ENCODE measurements at regions not wholly inside any gene's neighbourhood (a gene's known extent, or its start where the extent isn't known, plus 50 kb on each side); places are given as distances from the start of the nearest gene placed in this dataset.

- no peak for DNase-seq (ENCODE audit: low spot score)
Measured at GRCh38 chr7:9981742-9982349, 991.8 kb upstream of the PHF14 start.

GRCh38 chr7:9983048-9983447 lies 990.6 kb upstream of the PHF14 start:
- no peak for DNase-seq (ENCODE audit: low spot score)

- DNase-seq (ENCODE audit: low spot score), result no peak
Measured at GRCh38 chr7:10015687-10016086, 958.0 kb upstream of the PHF14 start.

- DNase-seq (ENCODE audit: low spot score), result no peak
Measured at GRCh38 chr7:10022480-10022879, 951.2 kb upstream of the PHF14 start.

GRCh38 chr7:10022957-10023356 lies 950.7 kb upstream of the PHF14 start:
- DNase-seq (ENCODE audit: low spot score), result no peak

- no peak for DNase-seq (ENCODE audit: low spot score)
Measured at GRCh38 chr7:10034843-10035556, 938.7 kb upstream of the PHF14 start.

GRCh38 chr7:10036693-10037092 lies 937.0 kb upstream of the PHF14 start:
- DNase-seq (ENCODE audit: low spot score), result no peak

- DNase-seq (ENCODE audit: low spot score), result no peak
Measured at GRCh38 chr7:10038351-10038750, 935.3 kb upstream of the PHF14 start.

- no peak for DNase-seq (ENCODE audit: low spot score)
Measured at GRCh38 chr7:10040674-10041073, 933.0 kb upstream of the PHF14 start.

- no peak for DNase-seq (ENCODE audit: low spot score)
Measured at GRCh38 chr7:10070899-10071298, 902.8 kb upstream of the PHF14 start.

GRCh38 chr7:10075866-10076265 lies 897.8 kb upstream of the PHF14 start:
- no peak for DNase-seq (ENCODE audit: low spot score)

- DNase-seq (ENCODE audit: low spot score), result no peak
Measured at GRCh38 chr7:10076660-10077300, 896.9 kb upstream of the PHF14 start.

- DNase-seq (ENCODE audit: low spot score), result no peak
Measured at GRCh38 chr7:10079572-10079971, 894.1 kb upstream of the PHF14 start.

GRCh38 chr7:10082896-10083295 lies 890.8 kb upstream of the PHF14 start:
- DNase-seq (ENCODE audit: low spot score), result no peak

GRCh38 chr7:10083766-10084165 lies 889.9 kb upstream of the PHF14 start:
- no peak for DNase-seq (ENCODE audit: low spot score)

GRCh38 chr7:10085231-10085630 lies 888.4 kb upstream of the PHF14 start:
- no peak for DNase-seq (ENCODE audit: low spot score)

GRCh38 chr7:10100572-10100971 lies 873.1 kb upstream of the PHF14 start:
- DNase-seq (ENCODE audit: low spot score), result no peak

GRCh38 chr7:10101351-10101750 lies 872.3 kb upstream of the PHF14 start:
- no peak for DNase-seq (ENCODE audit: low spot score)

- DNase-seq (ENCODE audit: low spot score), result no peak
Measured at GRCh38 chr7:10104292-10104691, 869.4 kb upstream of the PHF14 start.

GRCh38 chr7:10106609-10107008 lies 867.1 kb upstream of the PHF14 start:
- DNase-seq (ENCODE audit: low spot score), result no peak

GRCh38 chr7:10116511-10116910 lies 857.2 kb upstream of the PHF14 start:
- DNase-seq (ENCODE audit: low spot score), result no peak

GRCh38 chr7:10117815-10118214 lies 855.9 kb upstream of the PHF14 start:
- no peak for DNase-seq (ENCODE audit: low spot score)

GRCh38 chr7:10120936-10121335 lies 852.7 kb upstream of the PHF14 start:
- no peak for DNase-seq (ENCODE audit: low spot score)

- DNase-seq (ENCODE audit: low spot score), result no peak
Measured at GRCh38 chr7:10121631-10122030, 852.0 kb upstream of the PHF14 start.
